GM23338 (cell line): ENCODE measurements at regions not wholly inside any gene's neighbourhood (a gene's known extent, or its start where the extent isn't known, plus 50 kb on each side); places are given as distances from the start of the nearest gene placed in this dataset.

Experiments used
- ATAC-seq: fragments of 200-7000 bp; cut with Tn5 transposase; 3 replicates; pipeline ENCODE4 v1.9.1; 2020
- DNase-seq: peaks from one replicate; pipeline ENCODE4 v3.0.0-alpha.2; 2015; ENCODE audit warnings: low spot score
- H2AFZ ChIP-seq: fragments of 200-600 bp; sonication (generic); 2 replicates; pipeline ENCODE4 v1.8.0; 2016; ENCODE audit warnings: antibody characterized with exemption, mild to moderate bottlenecking, moderate library complexity
- H3F3A ChIP-seq: fragments of 200-600 bp; sonication (generic); replicated peaks from 2 replicates; pipeline ENCODE4 v1.8.0; 2017; ENCODE audit warnings: antibody characterized with exemption, mixed run types, low read depth
- H3K27ac ChIP-seq: fragments of 200-600 bp; sonication (generic); 2 replicates; pipeline ENCODE4 v1.6.1; 2016; ENCODE audit warnings: low read depth
- H3K27me3 ChIP-seq: fragments of 200-600 bp; sonication (generic); 2 replicates; pipeline ENCODE4 v1.8.0; 2016; ENCODE audit warnings: mild to moderate bottlenecking, mixed run types, moderate library complexity; ENCODE audit not compliant: insufficient read depth
- H3K36me3 ChIP-seq: fragments of 200-600 bp; sonication (generic); 2 replicates; pipeline ENCODE4 v1.8.0; 2016; ENCODE audit warnings: mild to moderate bottlenecking; ENCODE audit not compliant: insufficient read depth
- H3K4me1 ChIP-seq: fragments of 200-600 bp; sonication (generic); 2 replicates; pipeline ENCODE4 v1.8.0; 2016; ENCODE audit warnings: mild to moderate bottlenecking, moderate library complexity; ENCODE audit not compliant: insufficient read depth
- H3K4me2 ChIP-seq: fragments of 200-600 bp; sonication (generic); 2 replicates; pipeline ENCODE4 v1.7.1; 2017; ENCODE audit warnings: mixed run types
- H3K4me3 ChIP-seq: fragments of 200-600 bp; sonication (generic); 2 replicates; pipeline ENCODE4 v1.6.1; 2016; ENCODE audit warnings: mixed run types
- H3K79me2 ChIP-seq: fragments of 200-600 bp; sonication (generic); replicated peaks from 2 replicates; pipeline ENCODE4 v1.8.0; 2017; ENCODE audit warnings: mild to moderate bottlenecking; ENCODE audit not compliant: insufficient read depth
- H3K9me2 ChIP-seq: fragments of 200-600 bp; sonication (generic); 2 replicates; pipeline ENCODE4 v1.8.0; 2017; ENCODE audit not compliant: insufficient read depth
- H4K20me1 ChIP-seq: fragments of 200-600 bp; sonication (generic); replicated peaks from 2 replicates; pipeline ENCODE4 v1.8.0; 2017; ENCODE audit warnings: mild to moderate bottlenecking; ENCODE audit not compliant: insufficient read depth
- H3K27ac Mint-ChIP-seq: 2 replicates; pipeline ENCODE4 v1.8.0; 2020; ENCODE audit warnings: inconsistent platforms, mild to moderate bottlenecking, moderate library complexity, mixed read lengths
- H3K27me3 Mint-ChIP-seq: 3 replicates; pipeline ENCODE4 v1.8.0; 2022; ENCODE audit warnings: low read depth, mild to moderate bottlenecking, moderate library complexity, mixed read lengths, inconsistent platforms; ENCODE audit not compliant: insufficient read depth, poor library complexity
- H3K36me3 Mint-ChIP-seq: 3 replicates; pipeline ENCODE4 v1.8.0; 2021; ENCODE audit warnings: low read depth, mild to moderate bottlenecking, inconsistent platforms, moderate library complexity, mixed read lengths
- H3K4me1 Mint-ChIP-seq: 3 replicates; pipeline ENCODE4 v1.8.0; 2020; ENCODE audit warnings: mild to moderate bottlenecking, inconsistent platforms, mixed read lengths
- H3K4me3 Mint-ChIP-seq: 3 replicates; pipeline ENCODE4 v1.8.0; 2021; ENCODE audit warnings: moderate library complexity, mild to moderate bottlenecking, inconsistent platforms, mixed read lengths
- H3K9me3 Mint-ChIP-seq: 3 replicates; pipeline ENCODE4 v1.8.0; 2020; ENCODE audit warnings: moderate library complexity, mild to moderate bottlenecking, inconsistent platforms, mixed read lengths
- CREB1 ChIP-seq: fragments of 250-450 bp; sonication (Bioruptor Pico); IDR thresholded peaks from 2 replicates; pipeline ENCODE4 v1.5.0; 2020; ENCODE audit warnings: low read depth, mild to moderate bottlenecking, moderate library complexity
- JUNB ChIP-seq: IDR thresholded peaks from one replicate; pipeline ENCODE4 v1.6.1; 2016; ENCODE audit warnings: antibody characterized with exemption; ENCODE audit not compliant: unreplicated experiment
- ZNF114 ChIP-seq: fragments of 250-450 bp; sonication (Bioruptor Pico); IDR thresholded peaks from 2 replicates; pipeline ENCODE4 v1.5.0; 2020; ENCODE audit warnings: mild to moderate bottlenecking, moderate library complexity
- TF ChIP-seq, protein P1 (sequence below): fragments of 250-450 bp; sonication (Bioruptor Pico); IDR thresholded peaks from 2 replicates; pipeline ENCODE4 v1.5.0; 2020; ENCODE audit warnings: mild to moderate bottlenecking, moderate library complexity
- TF ChIP-seq, protein P2 (sequence below): IDR thresholded peaks from 2 replicates; pipeline ENCODE4 v1.6.1; 2016; ENCODE audit warnings: antibody characterized with exemption

DNA sequence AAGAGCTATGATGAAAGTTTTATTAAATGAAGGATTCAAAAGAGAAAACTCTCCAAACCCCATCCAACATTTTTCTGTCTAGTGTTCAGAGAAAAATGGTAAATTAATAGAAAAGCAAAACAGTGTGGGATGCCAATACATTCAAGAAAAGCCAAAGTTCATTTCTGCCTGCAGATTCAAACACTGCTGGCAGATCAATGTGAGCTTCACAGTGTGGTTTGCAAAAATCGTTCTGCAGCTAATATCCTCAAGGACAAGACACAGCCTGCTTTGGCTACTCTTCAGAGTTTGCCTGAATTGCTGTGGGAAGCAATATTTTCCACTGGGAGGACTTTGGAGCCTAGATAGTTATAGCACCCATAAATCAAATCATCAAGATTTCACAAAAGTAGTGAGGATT is 619.9 kb upstream of the SUCLG2 start:
- Histone ChIP-seq H3K4me3 (no peak overlapping the region), H3F3A (no peaks in the 10 kb centered on the region), H2AFZ (0 out of 2 replicates have a peak overlapping the region, but pooled peaks have one; percentile 30), H3K27ac (no peak overlapping the region), H3K36me3 (no peaks in the 10 kb centered on the region), H3K27me3 (no peaks in the 10 kb centered on the region), H3K9me2 (no peaks in the 10 kb centered on the region), H3K4me2 (no peak overlapping the region), H3K79me2 (no peaks in the 10 kb centered on the region), H4K20me1 (no peaks in the 10 kb centered on the region), H3K4me1 (no peaks in the 10 kb centered on the region)
- Mint-ChIP-seq H3K4me3 (no peak overlapping the region), H3K9me3 (no peaks in the 10 kb centered on the region; the same call in 2 of the 3 replicates), H3K27ac (no peak overlapping the region), H3K36me3 (no peaks in the 10 kb centered on the region), H3K4me1 (peaks cover 7% of the 10 kb centered on the region; the same call in 2 of the 3 replicates), H3K27me3 (no peaks in the 10 kb centered on the region)
- DNase-seq (no peak), ATAC-seq (no peak)
- TF ChIP-seq, protein P1, sequence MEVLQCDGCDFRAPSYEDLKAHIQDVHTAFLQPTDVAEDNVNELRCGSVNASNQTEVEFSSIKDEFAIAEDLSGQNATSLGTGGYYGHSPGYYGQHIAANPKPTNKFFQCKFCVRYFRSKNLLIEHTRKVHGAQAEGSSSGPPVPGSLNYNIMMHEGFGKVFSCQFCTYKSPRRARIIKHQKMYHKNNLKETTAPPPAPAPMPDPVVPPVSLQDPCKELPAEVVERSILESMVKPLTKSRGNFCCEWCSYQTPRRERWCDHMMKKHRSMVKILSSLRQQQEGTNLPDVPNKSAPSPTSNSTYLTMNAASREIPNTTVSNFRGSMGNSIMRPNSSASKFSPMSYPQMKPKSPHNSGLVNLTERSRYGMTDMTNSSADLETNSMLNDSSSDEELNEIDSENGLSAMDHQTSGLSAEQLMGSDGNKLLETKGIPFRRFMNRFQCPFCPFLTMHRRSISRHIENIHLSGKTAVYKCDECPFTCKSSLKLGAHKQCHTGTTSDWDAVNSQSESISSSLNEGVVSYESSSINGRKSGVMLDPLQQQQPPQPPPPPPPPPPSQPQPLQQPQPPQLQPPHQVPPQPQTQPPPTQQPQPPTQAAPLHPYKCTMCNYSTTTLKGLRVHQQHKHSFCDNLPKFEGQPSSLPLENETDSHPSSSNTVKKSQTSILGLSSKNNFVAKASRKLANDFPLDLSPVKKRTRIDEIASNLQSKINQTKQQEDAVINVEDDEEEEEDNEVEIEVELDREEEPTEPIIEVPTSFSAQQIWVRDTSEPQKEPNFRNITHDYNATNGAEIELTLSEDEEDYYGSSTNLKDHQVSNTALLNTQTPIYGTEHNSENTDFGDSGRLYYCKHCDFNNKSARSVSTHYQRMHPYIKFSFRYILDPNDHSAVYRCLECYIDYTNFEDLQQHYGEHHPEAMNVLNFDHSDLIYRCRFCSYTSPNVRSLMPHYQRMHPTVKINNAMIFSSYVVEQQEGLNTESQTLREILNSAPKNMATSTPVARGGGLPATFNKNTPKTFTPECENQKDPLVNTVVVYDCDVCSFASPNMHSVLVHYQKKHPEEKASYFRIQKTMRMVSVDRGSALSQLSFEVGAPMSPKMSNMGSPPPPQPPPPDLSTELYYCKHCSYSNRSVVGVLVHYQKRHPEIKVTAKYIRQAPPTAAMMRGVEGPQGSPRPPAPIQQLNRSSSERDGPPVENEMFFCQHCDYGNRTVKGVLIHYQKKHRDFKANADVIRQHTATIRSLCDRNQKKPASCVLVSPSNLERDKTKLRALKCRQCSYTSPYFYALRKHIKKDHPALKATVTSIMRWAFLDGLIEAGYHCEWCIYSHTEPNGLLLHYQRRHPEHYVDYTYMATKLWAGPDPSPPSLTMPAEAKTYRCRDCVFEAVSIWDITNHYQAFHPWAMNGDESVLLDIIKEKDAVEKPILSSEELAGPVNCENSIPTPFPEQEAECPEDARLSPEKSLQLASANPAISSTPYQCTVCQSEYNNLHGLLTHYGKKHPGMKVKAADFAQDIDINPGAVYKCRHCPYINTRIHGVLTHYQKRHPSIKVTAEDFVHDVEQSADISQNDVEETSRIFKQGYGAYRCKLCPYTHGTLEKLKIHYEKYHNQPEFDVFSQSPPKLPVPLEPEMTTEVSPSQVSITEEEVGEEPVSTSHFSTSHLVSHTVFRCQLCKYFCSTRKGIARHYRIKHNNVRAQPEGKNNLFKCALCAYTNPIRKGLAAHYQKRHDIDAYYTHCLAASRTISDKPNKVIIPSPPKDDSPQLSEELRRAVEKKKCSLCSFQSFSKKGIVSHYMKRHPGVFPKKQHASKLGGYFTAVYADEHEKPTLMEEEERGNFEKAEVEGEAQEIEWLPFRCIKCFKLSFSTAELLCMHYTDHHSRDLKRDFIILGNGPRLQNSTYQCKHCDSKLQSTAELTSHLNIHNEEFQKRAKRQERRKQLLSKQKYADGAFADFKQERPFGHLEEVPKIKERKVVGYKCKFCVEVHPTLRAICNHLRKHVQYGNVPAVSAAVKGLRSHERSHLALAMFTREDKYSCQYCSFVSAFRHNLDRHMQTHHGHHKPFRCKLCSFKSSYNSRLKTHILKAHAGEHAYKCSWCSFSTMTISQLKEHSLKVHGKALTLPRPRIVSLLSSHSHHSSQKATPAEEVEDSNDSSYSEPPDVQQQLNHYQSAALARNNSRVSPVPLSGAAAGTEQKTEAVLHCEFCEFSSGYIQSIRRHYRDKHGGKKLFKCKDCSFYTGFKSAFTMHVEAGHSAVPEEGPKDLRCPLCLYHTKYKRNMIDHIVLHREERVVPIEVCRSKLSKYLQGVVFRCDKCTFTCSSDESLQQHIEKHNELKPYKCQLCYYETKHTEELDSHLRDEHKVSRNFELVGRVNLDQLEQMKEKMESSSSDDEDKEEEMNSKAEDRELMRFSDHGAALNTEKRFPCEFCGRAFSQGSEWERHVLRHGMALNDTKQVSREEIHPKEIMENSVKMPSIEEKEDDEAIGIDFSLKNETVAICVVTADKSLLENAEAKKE (CRISPR knock-in tag): no peak
- TF ChIP-seq, protein P2, sequence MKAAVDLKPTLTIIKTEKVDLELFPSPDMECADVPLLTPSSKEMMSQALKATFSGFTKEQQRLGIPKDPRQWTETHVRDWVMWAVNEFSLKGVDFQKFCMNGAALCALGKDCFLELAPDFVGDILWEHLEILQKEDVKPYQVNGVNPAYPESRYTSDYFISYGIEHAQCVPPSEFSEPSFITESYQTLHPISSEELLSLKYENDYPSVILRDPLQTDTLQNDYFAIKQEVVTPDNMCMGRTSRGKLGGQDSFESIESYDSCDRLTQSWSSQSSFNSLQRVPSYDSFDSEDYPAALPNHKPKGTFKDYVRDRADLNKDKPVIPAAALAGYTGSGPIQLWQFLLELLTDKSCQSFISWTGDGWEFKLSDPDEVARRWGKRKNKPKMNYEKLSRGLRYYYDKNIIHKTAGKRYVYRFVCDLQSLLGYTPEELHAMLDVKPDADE: no peak
- TF ChIP-seq ZNF114 (CRISPR knock-in tag) (no peak), CREB1 (no peak)

DNA sequence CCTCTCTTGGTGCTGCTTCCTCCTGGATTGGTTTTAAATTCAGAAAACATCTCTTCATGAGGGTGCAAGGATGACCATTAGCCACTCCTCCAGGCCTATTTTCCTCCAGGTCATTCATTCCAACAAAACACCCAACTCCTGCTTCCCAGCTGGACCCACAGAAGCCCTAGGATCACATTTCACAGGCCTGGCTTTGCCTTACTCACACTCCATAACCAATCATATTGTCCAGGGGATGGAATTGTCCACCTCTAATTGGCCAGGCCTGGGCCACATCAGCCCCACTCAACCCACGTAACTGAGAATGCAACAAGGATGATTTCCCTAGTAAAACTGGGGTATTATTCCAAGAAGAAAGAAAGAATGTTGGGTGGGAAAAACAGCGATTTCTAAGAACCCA is 616.7 kb upstream of the SUCLG2 start:
- Histone ChIP-seq H3K4me1 (peaks cover 19% of the 10 kb centered on the region), H3K9me2 (no peaks in the 10 kb centered on the region), H3K4me2 (no peak overlapping the region), H3K36me3 (no peaks in the 10 kb centered on the region), H2AFZ (no peak overlapping the region), H3K79me2 (no peaks in the 10 kb centered on the region), H3K4me3 (no peak overlapping the region), H4K20me1 (no peaks in the 10 kb centered on the region), H3K27me3 (no peaks in the 10 kb centered on the region), H3K27ac (no peak overlapping the region), H3F3A (no peaks in the 10 kb centered on the region)
- peaks cover under 1% of the 10 kb centered on the region for H3K27me3 Mint-ChIP-seq
- H3K27ac Mint-ChIP-seq: no peak overlapping the region
- H3K9me3 Mint-ChIP-seq: no peaks in the 10 kb centered on the region; the same call in 2 of the 3 replicates
- no peak for TF ChIP-seq JUNB
- no peak overlapping the region for H3K4me3 Mint-ChIP-seq
- H3K4me1 Mint-ChIP-seq: peaks cover 26% of the 10 kb centered on the region
- DNase-seq: peak; percentile 17
- peak; percentile 81 for ATAC-seq
- no peaks in the 10 kb centered on the region for H3K36me3 Mint-ChIP-seq
